Fibroblast of mammary gland (primary cell): ENCODE measurements at regions not wholly inside any gene's neighbourhood (a gene's known extent, or its start where the extent isn't known, plus 50 kb on each side); places are given as distances from the start of the nearest gene placed in this dataset.

Experiments used
- DNase-seq: peaks from one replicate; pipeline ENCODE4 v3.0.0-alpha.2; 2010; ENCODE audit warnings: low read depth
- H3K4me3 ChIP-seq: 2 replicates; pipeline ENCODE4 v1.5.1; 2011; ENCODE audit warnings: low read depth, mild to moderate bottlenecking, low read length, moderate library complexity; ENCODE audit not compliant: control insufficient read depth
- TF ChIP-seq, protein P1 (sequence below): conservative IDR thresholded peaks from 2 replicates; pipeline ENCODE4 v1.5.1; 2011; ENCODE audit warnings: low read depth, low read length, inconsistent platforms; ENCODE audit not compliant: control insufficient read depth, insufficient read depth

DNA sequence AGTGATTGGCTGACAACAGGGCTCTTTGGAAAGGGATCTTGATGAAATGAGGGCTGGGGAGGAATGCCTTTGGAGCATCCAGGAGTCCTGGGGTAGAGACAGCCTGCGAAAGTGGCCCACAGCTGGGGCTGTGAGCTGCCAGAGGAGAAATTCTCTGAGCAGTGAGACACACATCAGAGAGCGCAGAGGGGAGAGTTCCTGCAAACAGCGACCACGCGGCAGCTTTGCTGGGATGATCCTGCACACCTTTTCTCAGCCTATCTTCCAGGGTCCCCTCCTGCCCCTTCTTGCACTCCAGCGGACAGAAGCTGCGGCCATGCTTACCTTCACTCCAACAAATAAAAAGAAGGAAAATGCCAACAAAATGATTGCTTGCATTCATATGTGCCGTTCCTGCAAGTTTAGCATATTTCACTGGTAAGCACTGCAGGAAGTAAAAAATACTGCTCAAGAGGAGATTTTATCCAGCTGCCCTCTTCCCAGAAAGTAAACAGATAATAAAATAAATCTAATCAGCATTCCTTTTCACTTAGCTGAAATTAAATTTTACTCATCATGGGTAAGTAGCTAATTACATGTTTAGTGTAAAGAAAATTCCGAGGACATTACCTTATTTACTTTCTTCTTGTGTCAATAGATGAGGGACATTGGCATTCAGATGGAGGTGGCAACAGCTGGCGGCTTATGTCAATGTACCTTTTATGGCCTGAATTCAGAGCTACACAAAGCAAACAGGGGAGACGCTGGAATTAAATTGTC lies 339.9 kb upstream of the ARID1B start:
- DNase-seq, result no peak
- no peak overlapping the region for H3K4me3 ChIP-seq
- TF ChIP-seq, protein P1, sequence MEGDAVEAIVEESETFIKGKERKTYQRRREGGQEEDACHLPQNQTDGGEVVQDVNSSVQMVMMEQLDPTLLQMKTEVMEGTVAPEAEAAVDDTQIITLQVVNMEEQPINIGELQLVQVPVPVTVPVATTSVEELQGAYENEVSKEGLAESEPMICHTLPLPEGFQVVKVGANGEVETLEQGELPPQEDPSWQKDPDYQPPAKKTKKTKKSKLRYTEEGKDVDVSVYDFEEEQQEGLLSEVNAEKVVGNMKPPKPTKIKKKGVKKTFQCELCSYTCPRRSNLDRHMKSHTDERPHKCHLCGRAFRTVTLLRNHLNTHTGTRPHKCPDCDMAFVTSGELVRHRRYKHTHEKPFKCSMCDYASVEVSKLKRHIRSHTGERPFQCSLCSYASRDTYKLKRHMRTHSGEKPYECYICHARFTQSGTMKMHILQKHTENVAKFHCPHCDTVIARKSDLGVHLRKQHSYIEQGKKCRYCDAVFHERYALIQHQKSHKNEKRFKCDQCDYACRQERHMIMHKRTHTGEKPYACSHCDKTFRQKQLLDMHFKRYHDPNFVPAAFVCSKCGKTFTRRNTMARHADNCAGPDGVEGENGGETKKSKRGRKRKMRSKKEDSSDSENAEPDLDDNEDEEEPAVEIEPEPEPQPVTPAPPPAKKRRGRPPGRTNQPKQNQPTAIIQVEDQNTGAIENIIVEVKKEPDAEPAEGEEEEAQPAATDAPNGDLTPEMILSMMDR, result no peak

DNA sequence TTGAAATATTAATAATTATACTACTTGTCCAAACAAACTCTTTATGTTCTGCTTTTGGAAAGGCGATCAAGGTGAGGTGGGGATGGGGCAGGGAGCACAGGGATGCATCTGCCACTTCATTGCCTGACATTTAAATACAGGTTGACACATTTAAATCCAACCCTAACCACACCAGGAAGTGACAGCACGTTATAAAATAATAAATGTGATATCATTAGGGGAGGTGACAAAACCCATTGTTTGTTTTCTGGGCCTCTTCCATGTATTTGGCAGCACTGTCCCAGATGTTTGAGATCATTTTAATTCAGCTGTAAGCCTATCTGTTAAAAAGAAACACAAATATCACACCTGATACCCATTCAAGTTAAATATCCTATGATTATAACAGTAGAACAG lies 342.4 kb upstream of the ARID1B start:
- DNase-seq, result no peak
- TF ChIP-seq, protein P1, result no peak
- H3K4me3 ChIP-seq, result no peak overlapping the region

DNA sequence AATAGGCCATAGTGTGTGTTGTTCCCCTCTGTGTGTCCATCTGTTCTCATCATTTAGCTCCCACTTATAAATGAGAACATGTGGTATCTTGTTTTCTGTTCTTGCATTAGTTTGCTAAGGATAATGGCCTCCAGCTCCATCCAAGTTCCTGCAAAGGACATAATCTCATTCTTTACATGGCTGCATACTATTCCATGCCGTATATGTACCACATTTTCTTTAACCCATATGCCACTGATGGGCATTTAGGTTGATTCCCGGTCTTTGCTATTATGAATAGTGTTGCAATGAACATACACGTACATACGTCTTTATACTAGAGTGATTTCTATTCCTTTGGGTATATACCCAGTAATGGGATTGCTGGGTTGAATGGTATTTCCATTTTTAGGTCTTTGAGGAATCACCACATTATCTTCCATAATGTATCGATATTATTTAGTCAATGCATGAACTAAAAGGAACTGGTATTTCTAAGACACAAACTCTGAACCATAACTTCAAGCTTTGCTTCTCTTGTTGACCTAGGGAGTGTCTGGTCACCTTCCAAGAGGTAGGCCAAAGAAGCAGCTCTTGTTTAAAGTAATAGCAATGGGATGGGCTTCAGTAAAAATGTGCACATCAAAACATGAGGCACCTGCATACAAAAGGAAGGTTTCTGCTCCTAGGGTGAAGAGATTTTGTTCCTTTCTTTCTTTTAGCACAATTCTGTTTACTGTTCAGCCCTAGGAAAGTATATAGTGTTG lies 343.0 kb upstream of the ARID1B start:
- DNase-seq, result no peak
- TF ChIP-seq, protein P1, result no peak
- no peak overlapping the region for H3K4me3 ChIP-seq

DNA sequence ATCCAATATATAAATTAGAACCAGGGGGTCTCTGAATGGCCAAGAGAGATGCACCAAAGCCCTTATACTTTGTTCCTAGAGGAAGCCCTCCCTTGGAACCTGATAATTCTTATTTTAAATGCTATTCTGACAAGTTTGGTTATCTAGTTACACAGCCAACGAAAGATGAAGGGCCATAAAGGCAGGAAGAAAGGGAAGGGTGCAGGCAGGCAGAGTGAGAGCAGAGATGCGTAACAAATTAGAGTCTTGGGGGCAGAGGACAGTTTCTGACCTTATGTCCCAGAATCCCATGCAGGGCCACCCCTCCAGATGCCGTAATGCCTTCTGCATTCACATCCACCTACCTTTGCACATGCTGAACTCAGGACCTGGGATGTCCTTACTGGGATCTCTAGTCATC lies 344.6 kb upstream of the ARID1B start:
- no peak for DNase-seq
- no peak overlapping the region for H3K4me3 ChIP-seq
- TF ChIP-seq, protein P1, result no peak

DNA sequence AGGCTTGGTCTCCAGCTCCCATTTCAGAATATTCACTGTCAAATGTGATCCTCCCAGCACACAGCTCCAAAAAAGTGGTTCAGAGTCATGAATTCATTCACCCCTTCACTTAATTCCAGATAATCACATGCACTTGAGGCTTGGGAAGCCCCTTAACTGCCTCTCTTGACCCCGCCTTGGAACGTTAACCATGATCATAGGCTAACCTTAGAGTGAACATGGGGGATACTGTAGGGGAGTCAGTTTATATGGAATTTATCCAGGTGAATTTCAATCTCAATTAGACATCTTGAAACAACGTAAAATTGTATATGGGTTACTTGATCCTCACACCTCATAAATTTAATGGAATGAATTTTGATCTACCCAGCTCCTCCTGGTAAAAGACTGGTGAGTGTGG lies 346.8 kb upstream of the ARID1B start:
- no peak overlapping the region for H3K4me3 ChIP-seq
- no peak for DNase-seq
- TF ChIP-seq, protein P1, result no peak

DNA sequence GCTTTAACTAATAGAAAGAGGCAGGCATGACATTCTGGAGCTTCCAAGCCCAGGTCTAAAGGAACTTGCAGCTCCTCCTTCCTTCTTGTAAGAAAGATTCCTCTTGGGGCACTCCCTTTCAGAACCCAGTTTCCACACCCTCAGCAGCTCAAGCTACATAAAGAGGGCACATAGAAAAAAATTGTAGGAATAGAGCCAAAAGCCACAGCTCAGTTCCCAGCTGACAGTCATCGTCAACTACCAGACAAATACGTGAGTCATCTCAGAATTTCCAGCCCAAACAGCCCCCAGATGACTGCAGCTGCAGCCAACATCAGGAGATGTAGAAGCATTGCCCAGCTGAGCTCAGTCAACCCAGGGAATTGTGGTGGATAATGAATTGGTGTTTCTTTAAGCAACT lies 349.8 kb upstream of the ARID1B start:
- DNase-seq, result peak; percentile 90
- TF ChIP-seq, protein P1, result no peak
- no peak overlapping the region for H3K4me3 ChIP-seq
